GM12878 (cell line): ENCODE measurements at regions not wholly inside any gene's neighbourhood (a gene's known extent, or its start where the extent isn't known, plus 50 kb on each side); places are given as distances from the start of the nearest gene placed in this dataset.
A peak's percentile ranks its signal among the peaks of the same experiment; 100 is the strongest.
"Not testable (repeated sequence)": the region's sequence is repeated elsewhere in the genome, so short reads cannot be mapped to it uniquely, and the experiment has no call there.

Experiments used
- ATAC-seq: fragments of 200-7000 bp; cut with Tn5 transposase; 3 replicates; pipeline ENCODE4 v1.9.1; 2020; ENCODE audit warnings: mild to moderate bottlenecking, moderate library complexity
- BruUV-seq: library from RNA; stranded (reverse); fragments of 400-500 nt; replicated peaks from 2 replicates; lab custom pipeline; 2021; lab: Mats Ljungman, UMichigan
- CTCF ChIA-PET: fragments of 300-600 bp; sonication (Branson Sonifier 250); formaldehyde crosslinking; extraction: SDS; loops from one replicate; lab custom pipeline; 2021; ENCODE audit warnings: inconsistent platforms; lab: Yijun Ruan, JAX
- POLR2A ChIA-PET: fragments of 350-600 bp; formaldehyde crosslinking; extraction: SDS; loops from one replicate; lab custom pipeline; 2021; ENCODE audit warnings: inconsistent platforms; lab: Charles Lee
- RAD21 ChIA-PET: fragments of 300-600 bp; sonication (Branson Sonifier 250); formaldehyde crosslinking; loops from one replicate; lab custom pipeline; 2023; ENCODE audit warnings: antibody characterized with exemption; ENCODE audit not compliant: unreplicated experiment; lab: Charles Lee
- SMC1A ChIA-PET: fragments of 300-600 bp; sonication (Branson Sonifier 250); formaldehyde crosslinking; loops from one replicate; lab custom pipeline; 2023; ENCODE audit not compliant: unreplicated experiment, uncharacterized antibody; lab: Charles Lee
- DNase-seq: peaks from one replicate; pipeline ENCODE4 v3.0.0-alpha.2; 2011; ENCODE audit warnings: low read depth, low spot score
- FAIRE-seq: peaks from 3 replicates; lab custom pipeline; 2011; peaks lifted over from hg19 to GRCh38; lab: Jason Lieb, UNC
- H2AFZ ChIP-seq: 2 replicates; pipeline ENCODE4 v1.6.0; 2011; ENCODE audit warnings: low read depth, low read length, control low read depth; ENCODE audit not compliant: control insufficient read depth
- H3K27ac ChIP-seq: 2 replicates; pipeline ENCODE4 v1.5.1; 2011; ENCODE audit warnings: control low read depth; ENCODE audit not compliant: control insufficient read depth, insufficient read depth
- H3K27me3 ChIP-seq, 2 experiments: replicated peaks in 1 of 2; 2 replicates each; pipeline versions ENCODE4 v1.6.0 to v1.6.1; 2011; ENCODE audit warnings: low read length in 1 of 2; ENCODE audit not compliant: control insufficient read depth in 2 of 2, insufficient read depth in 2 of 2
- H3K36me3 ChIP-seq, 2 experiments: 2 replicates each; pipeline ENCODE4 v1.5.1; 2011; ENCODE audit warnings: low read length in 1 of 2; ENCODE audit not compliant: control insufficient read depth in 2 of 2, insufficient read depth in 2 of 2
- H3K4me1 ChIP-seq: 2 replicates; pipeline ENCODE4 v1.6.1; 2011; ENCODE audit warnings: mild to moderate bottlenecking, low read length, moderate library complexity, mixed read lengths; ENCODE audit not compliant: control insufficient read depth, insufficient read depth
- H3K4me2 ChIP-seq: 2 replicates; pipeline ENCODE4 v1.6.0; 2011; ENCODE audit warnings: control low read depth; ENCODE audit not compliant: control insufficient read depth, insufficient read depth
- H3K4me3 ChIP-seq: fragments of 200-600 bp; sonication (generic); 2 replicates; pipeline ENCODE4 v1.5.1; 2016
- H3K79me2 ChIP-seq: 2 replicates; pipeline ENCODE4 v1.6.0; 2011; ENCODE audit warnings: low read length; ENCODE audit not compliant: control insufficient read depth, insufficient read depth
- H3K9ac ChIP-seq: 2 replicates; pipeline ENCODE4 v1.8.0; 2011; ENCODE audit warnings: low read length, control low read depth, mixed read lengths; ENCODE audit not compliant: control insufficient read depth, insufficient read depth
- H3K9me3 ChIP-seq: replicated peaks from 3 replicates; pipeline ENCODE4 v1.5.1; 2011; ENCODE audit warnings: mild to moderate bottlenecking, low read length; ENCODE audit not compliant: control insufficient read depth, insufficient read depth
- H4K20me1 ChIP-seq: 2 replicates; pipeline ENCODE4 v1.6.0; 2011; ENCODE audit not compliant: control insufficient read depth, insufficient read depth
- WGBS: methylation state at CpG from one replicate; pipeline ENCODE4 v1.1.6; 2016; ENCODE audit warnings: low lambda C conversion rate; ENCODE audit not compliant: insufficient replicate concordance, insufficient coverage; ENCODE audit errors: missing lambda C conversion rate; 5-methylcytosine and 5-hydroxymethylcytosine counted together
- in situ Hi-C: fragments of 300-500 bp; cut with MboI; formaldehyde crosslinking; loops from 9 replicates; pipeline ENCODE4 v1.14.3; 2018; ENCODE audit warnings: mixed read lengths
- intact Hi-C: fragments of 100-400 bp; cut with micrococcal nuclease; formaldehyde crosslinking; loops from one replicate; pipeline ENCODE4 v1.14.2; 2022; ENCODE audit not compliant: unreplicated experiment

GRCh38 chr21:5022254-5022653, 5499.1 kb upstream of the TPTE start:
- H3K4me2 ChIP-seq, H4K20me1 ChIP-seq, H3K9ac ChIP-seq, H2AFZ ChIP-seq, H3K79me2 ChIP-seq, SMC1A ChIA-PET, H3K27ac ChIP-seq, DNase-seq, RAD21 ChIA-PET, BruUV-seq, H3K9me3 ChIP-seq, H3K4me3 ChIP-seq, H3K36me3 ChIP-seq, intact Hi-C loops, FAIRE-seq, in situ Hi-C loops, H3K27me3 ChIP-seq, CTCF ChIA-PET, H3K4me1 ChIP-seq, POLR2A ChIA-PET: not testable (repeated sequence)
- peak; percentile 64 for ATAC-seq
- no CpG with 5 or more reads among the region's 52 CpGs for WGBS

- POLR2A ChIA-PET, ATAC-seq, H3K9ac ChIP-seq, intact Hi-C loops, H3K4me1 ChIP-seq, H4K20me1 ChIP-seq, H3K27ac ChIP-seq, DNase-seq, H3K79me2 ChIP-seq, in situ Hi-C loops, H3K27me3 ChIP-seq, RAD21 ChIA-PET, BruUV-seq, H3K4me2 ChIP-seq, H3K4me3 ChIP-seq, FAIRE-seq, H3K9me3 ChIP-seq, CTCF ChIA-PET, SMC1A ChIA-PET, H2AFZ ChIP-seq, H3K36me3 ChIP-seq: not testable (repeated sequence)
- no CpG with 5 or more reads among the region's 45 CpGs for WGBS
These were observed 5498.6 kb upstream of the TPTE start for GRCh38 chr21:5022748-5023147.

GRCh38 chr21:5035147-5035546, 5486.2 kb upstream of the TPTE start:
- SMC1A ChIA-PET, CTCF ChIA-PET, POLR2A ChIA-PET: not testable (repeated sequence)

GRCh38 chr21:5035587-5035986, 5485.8 kb upstream of the TPTE start:
- CTCF ChIA-PET, H3K27ac ChIP-seq, BruUV-seq, POLR2A ChIA-PET, intact Hi-C loops, H3K27me3 ChIP-seq, H3K79me2 ChIP-seq, FAIRE-seq, H3K9me3 ChIP-seq, in situ Hi-C loops, DNase-seq, H3K4me2 ChIP-seq, H3K4me3 ChIP-seq, H2AFZ ChIP-seq, H3K36me3 ChIP-seq, H3K4me1 ChIP-seq, RAD21 ChIA-PET, ATAC-seq, SMC1A ChIA-PET, H4K20me1 ChIP-seq, H3K9ac ChIP-seq: not testable (repeated sequence)
- 100% methylated on average over 2 of the region's 9 CpGs for WGBS

More at GRCh38 chr21:5035147-5035546, 5486.2 kb upstream of the TPTE start:
- H3K9ac ChIP-seq, H3K4me3 ChIP-seq, ATAC-seq, H3K27ac ChIP-seq, H3K79me2 ChIP-seq, H3K36me3 ChIP-seq, FAIRE-seq, RAD21 ChIA-PET, H3K4me1 ChIP-seq, DNase-seq, H3K9me3 ChIP-seq, H4K20me1 ChIP-seq, H3K27me3 ChIP-seq, intact Hi-C loops, in situ Hi-C loops, H3K4me2 ChIP-seq, BruUV-seq, H2AFZ ChIP-seq: not testable (repeated sequence)
- WGBS = no CpG with 5 or more reads among the region's 14 CpGs
